GM23338 (cell line): ENCODE measurements at regions not wholly inside any gene's neighbourhood (a gene's known extent, or its start where the extent isn't known, plus 50 kb on each side); places are given as distances from the start of the nearest gene placed in this dataset.

Source experiments
- CTCF ChIP-seq, 2 experiments: fragments of 200-600 bp in 1 of 2; sonication (generic) in 1 of 2; conservative IDR thresholded peaks; 2 replicates each; pipeline versions ENCODE4 v1.5.1 to v1.6.1; 2016 to 2017; ENCODE audit warnings: antibody characterized with exemption in 2 of 2, low read depth in 2 of 2, mild to moderate bottlenecking in 2 of 2, moderate library complexity in 1 of 2
- ETS1 ChIP-seq: IDR thresholded peaks from 2 replicates; pipeline ENCODE4 v1.6.1; 2016; ENCODE audit warnings: antibody characterized with exemption
- EZH2phosphoT487 ChIP-seq: fragments of 200-600 bp; sonication (generic); IDR thresholded peaks from one replicate; pipeline ENCODE4 v1.8.1; 2018; ENCODE audit warnings: antibody characterized with exemption; ENCODE audit not compliant: unreplicated experiment
- REST ChIP-seq: IDR thresholded peaks from one replicate; pipeline ENCODE4 v1.6.1; 2018; ENCODE audit warnings: antibody characterized with exemption; ENCODE audit not compliant: unreplicated experiment

- TF ChIP-seq CTCF (conservative IDR thresholded peaks at IDR 0.05; ENCODE audit: low read depth in 2 of 2) (no peak), EZH2phosphoT487 (no peak), REST (no peak), ETS1 (no peak)
Measured at GRCh38 chr12:76644950-76645349, 85.4 kb upstream of the OSBPL8 start.
